ENCODE measurements at regions not wholly inside any gene's neighbourhood (a gene's known extent, or its start where the extent isn't known, plus 50 kb on each side); places are given as distances from the start of the nearest gene placed in this dataset.

- no peak for ATAC-seq
- TF ChIP-seq ZNF70 (CRISPR knock-in tag; IDR thresholded peaks at IDR 0.05) (no peak), OSR1 (CRISPR knock-in tag; IDR thresholded peaks at IDR 0.05) (no peak), ZC3H10 (CRISPR knock-in tag; IDR thresholded peaks at IDR 0.05) (no peak), SNAI2 (CRISPR knock-in tag; IDR thresholded peaks at IDR 0.05) (no peak), RARB (CRISPR knock-in tag; IDR thresholded peaks at IDR 0.05) (no peak), PPARA (CRISPR knock-in tag; IDR thresholded peaks at IDR 0.05; ENCODE audit: borderline replicate concordance) (no peak), ESRRG (CRISPR knock-in tag; IDR thresholded peaks at IDR 0.05) (no peak), ZFP30 (CRISPR knock-in tag; IDR thresholded peaks at IDR 0.05) (no peak), ZFP3 (CRISPR knock-in tag; IDR thresholded peaks at IDR 0.05) (no peak), ZNF565 (CRISPR knock-in tag; conservative IDR thresholded peaks at IDR 0.05; ENCODE audit: low read depth) (no peak), TCF4 (CRISPR knock-in tag; IDR thresholded peaks at IDR 0.05; ENCODE audit: borderline replicate concordance) (no peak), CSDC2 (CRISPR knock-in tag; IDR thresholded peaks at IDR 0.05) (no peak), BACH2 (CRISPR knock-in tag; IDR thresholded peaks at IDR 0.05; ENCODE audit: borderline replicate concordance) (no peak)
- TF ChIP-seq, protein P1, sequence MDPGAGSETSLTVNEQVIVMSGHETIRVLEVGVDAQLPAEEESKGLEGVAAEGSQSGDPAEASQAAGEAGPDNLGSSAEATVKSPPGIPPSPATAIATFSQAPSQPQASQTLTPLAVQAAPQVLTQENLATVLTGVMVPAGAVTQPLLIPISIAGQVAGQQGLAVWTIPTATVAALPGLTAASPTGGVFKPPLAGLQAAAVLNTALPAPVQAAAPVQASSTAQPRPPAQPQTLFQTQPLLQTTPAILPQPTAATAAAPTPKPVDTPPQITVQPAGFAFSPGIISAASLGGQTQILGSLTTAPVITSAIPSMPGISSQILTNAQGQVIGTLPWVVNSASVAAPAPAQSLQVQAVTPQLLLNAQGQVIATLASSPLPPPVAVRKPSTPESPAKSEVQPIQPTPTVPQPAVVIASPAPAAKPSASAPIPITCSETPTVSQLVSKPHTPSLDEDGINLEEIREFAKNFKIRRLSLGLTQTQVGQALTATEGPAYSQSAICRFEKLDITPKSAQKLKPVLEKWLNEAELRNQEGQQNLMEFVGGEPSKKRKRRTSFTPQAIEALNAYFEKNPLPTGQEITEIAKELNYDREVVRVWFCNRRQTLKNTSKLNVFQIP (CRISPR knock-in tag; IDR thresholded peaks at IDR 0.05; ENCODE audit: borderline replicate concordance, low read depth), result no peak
- TF ChIP-seq, protein P2, sequence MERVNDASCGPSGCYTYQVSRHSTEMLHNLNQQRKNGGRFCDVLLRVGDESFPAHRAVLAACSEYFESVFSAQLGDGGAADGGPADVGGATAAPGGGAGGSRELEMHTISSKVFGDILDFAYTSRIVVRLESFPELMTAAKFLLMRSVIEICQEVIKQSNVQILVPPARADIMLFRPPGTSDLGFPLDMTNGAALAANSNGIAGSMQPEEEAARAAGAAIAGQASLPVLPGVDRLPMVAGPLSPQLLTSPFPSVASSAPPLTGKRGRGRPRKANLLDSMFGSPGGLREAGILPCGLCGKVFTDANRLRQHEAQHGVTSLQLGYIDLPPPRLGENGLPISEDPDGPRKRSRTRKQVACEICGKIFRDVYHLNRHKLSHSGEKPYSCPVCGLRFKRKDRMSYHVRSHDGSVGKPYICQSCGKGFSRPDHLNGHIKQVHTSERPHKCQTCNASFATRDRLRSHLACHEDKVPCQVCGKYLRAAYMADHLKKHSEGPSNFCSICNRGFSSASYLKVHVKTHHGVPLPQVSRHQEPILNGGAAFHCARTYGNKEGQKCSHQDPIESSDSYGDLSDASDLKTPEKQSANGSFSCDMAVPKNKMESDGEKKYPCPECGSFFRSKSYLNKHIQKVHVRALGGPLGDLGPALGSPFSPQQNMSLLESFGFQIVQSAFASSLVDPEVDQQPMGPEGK (CRISPR knock-in tag; IDR thresholded peaks at IDR 0.05; ENCODE audit: borderline replicate concordance), result no peak
- TF ChIP-seq, protein P3, sequence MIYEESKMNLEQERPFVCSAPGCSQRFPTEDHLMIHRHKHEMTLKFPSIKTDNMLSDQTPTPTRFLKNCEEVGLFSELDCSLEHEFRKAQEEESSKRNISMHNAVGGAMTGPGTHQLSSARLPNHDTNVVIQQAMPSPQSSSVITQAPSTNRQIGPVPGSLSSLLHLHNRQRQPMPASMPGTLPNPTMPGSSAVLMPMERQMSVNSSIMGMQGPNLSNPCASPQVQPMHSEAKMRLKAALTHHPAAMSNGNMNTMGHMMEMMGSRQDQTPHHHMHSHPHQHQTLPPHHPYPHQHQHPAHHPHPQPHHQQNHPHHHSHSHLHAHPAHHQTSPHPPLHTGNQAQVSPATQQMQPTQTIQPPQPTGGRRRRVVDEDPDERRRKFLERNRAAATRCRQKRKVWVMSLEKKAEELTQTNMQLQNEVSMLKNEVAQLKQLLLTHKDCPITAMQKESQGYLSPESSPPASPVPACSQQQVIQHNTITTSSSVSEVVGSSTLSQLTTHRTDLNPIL (CRISPR knock-in tag; IDR thresholded peaks at IDR 0.05; ENCODE audit: low read depth), result no peak
- TF ChIP-seq, protein P4, sequence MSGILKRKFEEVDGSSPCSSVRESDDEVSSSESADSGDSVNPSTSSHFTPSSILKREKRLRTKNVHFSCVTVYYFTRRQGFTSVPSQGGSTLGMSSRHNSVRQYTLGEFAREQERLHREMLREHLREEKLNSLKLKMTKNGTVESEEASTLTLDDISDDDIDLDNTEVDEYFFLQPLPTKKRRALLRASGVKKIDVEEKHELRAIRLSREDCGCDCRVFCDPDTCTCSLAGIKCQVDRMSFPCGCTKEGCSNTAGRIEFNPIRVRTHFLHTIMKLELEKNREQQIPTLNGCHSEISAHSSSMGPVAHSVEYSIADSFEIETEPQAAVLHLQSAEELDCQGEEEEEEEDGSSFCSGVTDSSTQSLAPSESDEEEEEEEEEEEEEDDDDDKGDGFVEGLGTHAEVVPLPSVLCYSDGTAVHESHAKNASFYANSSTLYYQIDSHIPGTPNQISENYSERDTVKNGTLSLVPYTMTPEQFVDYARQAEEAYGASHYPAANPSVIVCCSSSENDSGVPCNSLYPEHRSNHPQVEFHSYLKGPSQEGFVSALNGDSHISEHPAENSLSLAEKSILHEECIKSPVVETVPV (CRISPR knock-in tag; IDR thresholded peaks at IDR 0.05), result no peak
Measured at GRCh38 chr3:164679245-164679644, 399.1 kb downstream of the SI start.

GRCh38 chr3:164677317-164677716, 401.0 kb downstream of the SI start:
- ATAC-seq, result no peak
- TF ChIP-seq CSDC2 (CRISPR knock-in tag; IDR thresholded peaks at IDR 0.05), result no peak
- no peak for TF ChIP-seq OSR1 (CRISPR knock-in tag; IDR thresholded peaks at IDR 0.05)
- no peak for TF ChIP-seq SNAI2 (CRISPR knock-in tag; IDR thresholded peaks at IDR 0.05)
- TF ChIP-seq ZFP3 (CRISPR knock-in tag; IDR thresholded peaks at IDR 0.05), result no peak
- no peak for TF ChIP-seq ESRRG (CRISPR knock-in tag; IDR thresholded peaks at IDR 0.05)
- TF ChIP-seq RARB (CRISPR knock-in tag; IDR thresholded peaks at IDR 0.05), result no peak
- TF ChIP-seq ZNF565 (CRISPR knock-in tag; conservative IDR thresholded peaks at IDR 0.05; ENCODE audit: low read depth), result no peak

DNA sequence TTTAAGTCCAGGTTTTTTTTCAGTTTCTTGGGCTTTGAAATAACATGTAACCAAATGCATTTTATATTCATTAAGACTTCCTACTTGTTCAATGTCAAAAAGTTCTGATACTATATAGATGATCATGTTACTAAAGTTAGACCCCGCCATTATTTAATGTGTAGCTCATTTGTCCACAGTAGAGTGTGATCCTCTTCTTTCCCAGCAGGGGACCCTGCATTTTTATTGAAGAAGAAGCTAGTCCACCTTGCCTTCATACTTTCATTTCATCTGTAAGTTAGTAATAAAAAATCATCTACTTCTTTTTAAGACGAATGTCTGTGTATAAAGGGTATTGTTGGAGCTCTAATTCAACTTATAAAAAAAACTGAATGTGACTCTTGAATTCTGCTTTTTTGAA, 404.6 kb downstream of the SI start:
- no peak for ATAC-seq
- TF ChIP-seq RARB (CRISPR knock-in tag; IDR thresholded peaks at IDR 0.05) (no peak), TOX (CRISPR knock-in tag; IDR thresholded peaks at IDR 0.05; ENCODE audit: borderline replicate concordance) (no peak), SNAI2 (CRISPR knock-in tag; IDR thresholded peaks at IDR 0.05) (no peak), ZNF565 (CRISPR knock-in tag; conservative IDR thresholded peaks at IDR 0.05; ENCODE audit: low read depth) (no peak), PPARA (CRISPR knock-in tag; IDR thresholded peaks at IDR 0.05; ENCODE audit: borderline replicate concordance) (no peak), GLIS3 (CRISPR knock-in tag; IDR thresholded peaks at IDR 0.05) (no peak), ZFP3 (CRISPR knock-in tag; IDR thresholded peaks at IDR 0.05) (no peak)
- TF ChIP-seq, protein P2 (CRISPR knock-in tag; IDR thresholded peaks at IDR 0.05; ENCODE audit: borderline replicate concordance), result no peak
- TF ChIP-seq, protein P3 (CRISPR knock-in tag; IDR thresholded peaks at IDR 0.05; ENCODE audit: low read depth), result no peak
